B cell (primary cell): ENCODE measurements at regions not wholly inside any gene's neighbourhood (a gene's known extent, or its start where the extent isn't known, plus 50 kb on each side); places are given as distances from the start of the nearest gene placed in this dataset.

ENCODE experiments used
- ATAC-seq: fragments of 200-7000 bp; cut with Tn5 transposase; one replicate; pipeline ENCODE4 v1.10.0; 2021; ENCODE audit warnings: low read depth, mild to moderate bottlenecking, moderate number of reproducible peaks, moderate library complexity
- CTCF ChIA-PET: fragments of 350-600 bp; sonication (Branson Sonifier 250); formaldehyde crosslinking; loops from one replicate; lab custom pipeline; 2021; ENCODE audit warnings: antibody characterized with exemption, inconsistent platforms; lab: Charles Lee
- POLR2A ChIA-PET: fragments of 350-600 bp; sonication (Branson Sonifier 250); formaldehyde crosslinking; loops from one replicate; lab custom pipeline; 2021; ENCODE audit warnings: antibody characterized with exemption; lab: Charles Lee
- DNase-seq: peaks from one replicate; pipeline ENCODE4 v3.0.0; 2013
- H2AFZ ChIP-seq: 2 replicates; pipeline ENCODE4 v1.6.1; 2012; ENCODE audit warnings: mild to moderate bottlenecking, low read depth, low read length; ENCODE audit not compliant: insufficient read depth, poor library complexity, severe bottlenecking
- H3K27ac ChIP-seq, 2 donors: 1 replicate in 1 of 2; 2 replicates in 1 of 2; pipeline ENCODE4 v1.5.1; 2012 to 2013; ENCODE audit warnings: low read length in 2 of 2, mild to moderate bottlenecking in 2 of 2, moderate library complexity in 1 of 2
- H3K27me3 ChIP-seq, 4 experiments: fragments of 200-600 bp in 1 of 4; sonication (generic) in 1 of 4; replicated peaks in 1 of 4; 1 replicate in 2 of 4; 2 replicates in 2 of 4; pipeline versions ENCODE4 v1.6.1 to v1.7.0; 2013 to 2016; ENCODE audit warnings: low read length in 3 of 4, mild to moderate bottlenecking in 2 of 4, mixed read lengths in 1 of 4, moderate library complexity in 1 of 4; ENCODE audit not compliant: insufficient read depth in 4 of 4, control insufficient read depth in 3 of 4; ENCODE audit errors: control extremely low read depth in 1 of 4
- H3K36me3 ChIP-seq, 2 experiments: replicated peaks in 1 of 2; 1 replicate in 1 of 2; 2 replicates in 1 of 2; pipeline versions ENCODE4 v1.6.1 to v1.7.1; 2013; ENCODE audit warnings: low read length in 1 of 2; ENCODE audit not compliant: insufficient read depth in 2 of 2, control insufficient read depth in 1 of 2; ENCODE audit errors: control extremely low read depth in 1 of 2, extremely low read depth in 1 of 2
- H3K4me1 ChIP-seq, 2 donors: fragments of 200-600 bp in 1 of 2; sonication (generic) in 1 of 2; 1 replicate in 1 of 2; 2 replicates in 1 of 2; pipeline versions ENCODE4 v1.5.1 to v1.6.1; 2013 to 2017; ENCODE audit warnings: low read length in 2 of 2; ENCODE audit not compliant: control insufficient read depth in 2 of 2, insufficient read depth in 2 of 2
- H3K4me2 ChIP-seq: replicated peaks from 2 replicates; pipeline ENCODE3; 2012; ENCODE audit warnings: mild to moderate bottlenecking, low read depth, low read length; ENCODE audit not compliant: poor library complexity, severe bottlenecking
- H3K4me3 ChIP-seq, 5 experiments: fragments of 200-600 bp in 1 of 5; sonication (generic) in 1 of 5; 1 replicate in 3 of 5; 2 replicates in 2 of 5; pipeline versions ENCODE4 v1.5.1 to v1.7.0; 2011 to 2016; ENCODE audit warnings: low read length in 4 of 5, mild to moderate bottlenecking in 4 of 5, low read depth in 2 of 5, control low read depth in 1 of 5, moderate library complexity in 1 of 5; ENCODE audit not compliant: insufficient read depth in 1 of 5; ENCODE audit errors: control extremely low read depth in 1 of 5, extremely low read depth in 1 of 5
- H3K79me2 ChIP-seq: fragments of 200-600 bp; sonication (generic); one replicate; pipeline ENCODE4 v1.6.0; 2016; ENCODE audit warnings: low read length; ENCODE audit not compliant: control insufficient read depth, insufficient read depth
- H3K9ac ChIP-seq: fragments of 200-600 bp; sonication (generic); 2 replicates; pipeline ENCODE4 v1.6.1; 2017; ENCODE audit warnings: mild to moderate bottlenecking, low read length, moderate library complexity
- H3K9me3 ChIP-seq, 3 donors: one replicate each; pipeline versions ENCODE4 v1.6.1 to v1.7.1; 2013; ENCODE audit warnings: low read length in 2 of 3; ENCODE audit not compliant: control insufficient read depth in 2 of 3, insufficient read depth in 1 of 3; ENCODE audit errors: control extremely low read depth in 1 of 3
- H4K20me1 ChIP-seq: 2 replicates; pipeline ENCODE4 v1.6.0; 2012; ENCODE audit warnings: mild to moderate bottlenecking, low read length; ENCODE audit not compliant: insufficient read depth, control insufficient read depth, poor library complexity, severe bottlenecking
- H3K27ac Mint-ChIP-seq: one replicate; pipeline ENCODE4 v1.8.0; 2021; ENCODE audit warnings: mixed read lengths
- H3K27me3 Mint-ChIP-seq: one replicate; pipeline ENCODE4 v1.8.0; 2021; ENCODE audit warnings: mixed read lengths
- H3K4me1 Mint-ChIP-seq: one replicate; pipeline ENCODE4 v1.8.0; 2021; ENCODE audit warnings: mixed read lengths
- H3K4me3 Mint-ChIP-seq: one replicate; pipeline ENCODE4 v1.8.0; 2021; ENCODE audit warnings: mixed read lengths
- H3K9me3 Mint-ChIP-seq: one replicate; pipeline ENCODE4 v1.8.0; 2022; ENCODE audit warnings: mixed read lengths; ENCODE audit not compliant: insufficient read depth
- EZH2 ChIP-seq: IDR thresholded peaks from 2 replicates; pipeline ENCODE4 v1.6.1; 2012; ENCODE audit warnings: borderline replicate concordance, low read depth, mild to moderate bottlenecking, moderate library complexity, low read length; ENCODE audit not compliant: insufficient read depth, poor library complexity, severe bottlenecking
- WGBS: methylation state at CpG from one replicate; pipeline ENCODE4 v1.1.5; 2013; ENCODE audit warnings: missing lambda C conversion rate; ENCODE audit not compliant: insufficient coverage; 5-methylcytosine and 5-hydroxymethylcytosine counted together
- intact Hi-C: fragments of 100-400 bp; cut with micrococcal nuclease; formaldehyde crosslinking; loops from one replicate; pipeline ENCODE4 v1.10.0; 2022
- TF ChIP-seq, protein P1 (sequence below): fragments of 200-600 bp; IDR thresholded peaks from one replicate; pipeline ENCODE4 v1.8.0; 2022; ENCODE audit warnings: antibody characterized with exemption, mild to moderate bottlenecking

- 85% methylated on average over 1 of the region's 3 CpGs for WGBS
- TF ChIP-seq EZH2 = no peak
- TF ChIP-seq, protein P1, sequence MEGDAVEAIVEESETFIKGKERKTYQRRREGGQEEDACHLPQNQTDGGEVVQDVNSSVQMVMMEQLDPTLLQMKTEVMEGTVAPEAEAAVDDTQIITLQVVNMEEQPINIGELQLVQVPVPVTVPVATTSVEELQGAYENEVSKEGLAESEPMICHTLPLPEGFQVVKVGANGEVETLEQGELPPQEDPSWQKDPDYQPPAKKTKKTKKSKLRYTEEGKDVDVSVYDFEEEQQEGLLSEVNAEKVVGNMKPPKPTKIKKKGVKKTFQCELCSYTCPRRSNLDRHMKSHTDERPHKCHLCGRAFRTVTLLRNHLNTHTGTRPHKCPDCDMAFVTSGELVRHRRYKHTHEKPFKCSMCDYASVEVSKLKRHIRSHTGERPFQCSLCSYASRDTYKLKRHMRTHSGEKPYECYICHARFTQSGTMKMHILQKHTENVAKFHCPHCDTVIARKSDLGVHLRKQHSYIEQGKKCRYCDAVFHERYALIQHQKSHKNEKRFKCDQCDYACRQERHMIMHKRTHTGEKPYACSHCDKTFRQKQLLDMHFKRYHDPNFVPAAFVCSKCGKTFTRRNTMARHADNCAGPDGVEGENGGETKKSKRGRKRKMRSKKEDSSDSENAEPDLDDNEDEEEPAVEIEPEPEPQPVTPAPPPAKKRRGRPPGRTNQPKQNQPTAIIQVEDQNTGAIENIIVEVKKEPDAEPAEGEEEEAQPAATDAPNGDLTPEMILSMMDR = no peak
Observed at GRCh38 chr6:23308166-23308565, 738.8 kb downstream of the HDGFL1 start.

DNA sequence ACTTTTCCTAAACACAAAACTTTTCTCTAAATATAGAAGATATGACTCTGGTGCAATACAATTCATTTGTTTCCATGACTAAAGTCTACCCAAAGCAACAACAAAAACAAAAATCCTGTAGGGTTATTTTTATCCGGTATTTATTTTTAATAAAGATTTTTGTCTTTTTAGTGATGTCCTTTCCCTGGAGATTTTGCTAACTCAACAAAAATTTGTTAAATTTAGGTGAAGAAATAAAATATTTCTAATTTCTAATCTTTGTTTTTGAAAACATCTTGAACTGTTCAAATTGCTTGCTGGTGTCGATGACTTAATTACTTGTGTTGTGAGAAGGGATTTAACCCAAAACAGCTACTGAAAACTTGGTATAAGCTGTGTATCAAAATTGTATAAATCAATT is 741.8 kb downstream of the HDGFL1 start:
- H3K4me3 ChIP-seq = no peak overlapping the region
- WGBS = no CpG with 5 or more reads among the region's 2 CpGs
- Mint-ChIP-seq H3K27ac (no peak overlapping the region), H3K27me3 (no peaks in the 10 kb centered on the region), H3K4me3 (no peak overlapping the region), H3K9me3 (peaks cover 16% of the 10 kb centered on the region), H3K4me1 (no peaks in the 10 kb centered on the region)
- ChIA-PET POLR2A (no interaction called here), CTCF (no interaction called here)
- ATAC-seq = no peak
- no peaks in the 10 kb centered on the region for H3K79me2 ChIP-seq
- no peak overlapping the region for H3K9ac ChIP-seq
- H2AFZ ChIP-seq = no peak overlapping the region
- H3K36me3 ChIP-seq = no peaks in the 10 kb centered on the region
- no peak overlapping the region for H3K4me2 ChIP-seq
- no peaks in the 10 kb centered on the region for H3K4me1 ChIP-seq
- TF ChIP-seq, protein P1 = no peak
- no peak for TF ChIP-seq EZH2
- intact Hi-C loops = no loop called here
- H3K9me3 ChIP-seq = peaks cover 0 to 3% (median 0%) of the 10 kb centered on the region in 3 donors
- no peaks in the 10 kb centered on the region for H4K20me1 ChIP-seq
- H3K27ac ChIP-seq = no peak overlapping the region
- H3K27me3 ChIP-seq = no peaks in the 10 kb centered on the region
- DNase-seq = no peak

More at GRCh38 chr6:23308166-23308565, 738.8 kb downstream of the HDGFL1 start:
- Mint-ChIP-seq H3K4me3 (no peak overlapping the region), H3K9me3 (peaks cover 9% of the 10 kb centered on the region), H3K27me3 (no peaks in the 10 kb centered on the region), H3K4me1 (no peaks in the 10 kb centered on the region), H3K27ac (no peak overlapping the region)
- ChIA-PET CTCF (no interaction called here), POLR2A (no interaction called here)
- no peak overlapping the region for H3K4me2 ChIP-seq
- intact Hi-C loops = no loop called here
- no peak for ATAC-seq
- H3K36me3 ChIP-seq = no peaks in the 10 kb centered on the region
- no peak overlapping the region for H3K27ac ChIP-seq
- H3K9ac ChIP-seq = no peak overlapping the region
- no peak overlapping the region for H2AFZ ChIP-seq
- no peaks in the 10 kb centered on the region for H3K27me3 ChIP-seq
- no peak overlapping the region for H3K4me3 ChIP-seq
- no peaks in the 10 kb centered on the region for H3K79me2 ChIP-seq
- H4K20me1 ChIP-seq = no peaks in the 10 kb centered on the region
- H3K9me3 ChIP-seq = no peaks in the 10 kb centered on the region
- no peak for DNase-seq
- no peaks in the 10 kb centered on the region for H3K4me1 ChIP-seq
